HG02870 (cell line): ENCODE measurements at regions not wholly inside any gene's neighbourhood (a gene's known extent, or its start where the extent isn't known, plus 50 kb on each side); places are given as distances from the start of the nearest gene placed in this dataset.
"Not testable (repeated sequence)": the region's sequence is repeated elsewhere in the genome, so short reads cannot be mapped to it uniquely, and the experiment has no call there.

ENCODE experiments used
- ATAC-seq: cut with Tn5 transposase; IDR thresholded peaks from one replicate; pipeline ENCODE4 v1.9.1; 2021; ENCODE audit warnings: mild to moderate bottlenecking, moderate library complexity; ENCODE audit not compliant: unreplicated experiment

DNA sequence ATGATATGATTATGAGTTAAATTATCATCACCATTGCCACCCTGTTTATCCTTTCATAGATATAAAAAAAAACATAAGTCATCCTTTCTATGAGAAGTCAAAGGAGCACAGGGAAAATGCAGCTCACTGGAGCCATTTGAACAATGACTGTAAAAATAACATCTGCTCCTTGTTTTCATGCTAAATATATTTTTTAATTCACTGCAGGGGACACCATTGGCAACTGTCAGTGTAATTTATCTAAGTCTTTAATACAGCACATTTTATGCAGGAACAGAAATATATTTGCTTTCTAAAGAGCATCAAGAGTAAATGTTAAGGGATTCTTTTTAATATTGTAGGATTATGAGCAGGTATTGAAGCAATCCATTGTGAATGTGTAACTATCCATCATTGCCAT is 371.3 kb downstream of the ZBBX start:
- no peak for ATAC-seq

DNA sequence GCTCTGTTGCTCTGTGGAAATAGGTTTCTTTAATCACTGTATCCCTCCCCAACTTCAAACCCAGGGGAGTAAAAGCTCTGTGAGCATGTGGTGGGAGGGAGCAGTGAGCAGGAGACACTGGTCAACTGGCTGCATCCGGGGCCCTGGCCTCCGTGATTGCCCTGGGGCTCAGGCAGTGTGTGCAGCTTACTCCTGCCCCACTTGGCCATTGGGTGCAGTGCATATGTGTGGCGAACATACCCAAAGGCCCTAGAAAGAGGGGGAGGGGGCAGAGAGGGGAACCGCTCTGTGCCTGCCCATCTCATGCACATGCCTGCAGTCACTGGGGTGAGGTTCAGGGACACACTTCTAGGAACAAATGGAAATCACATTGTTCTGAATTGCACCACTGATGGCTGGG is 378.7 kb downstream of the ZBBX start:
- ATAC-seq = no peak

DNA sequence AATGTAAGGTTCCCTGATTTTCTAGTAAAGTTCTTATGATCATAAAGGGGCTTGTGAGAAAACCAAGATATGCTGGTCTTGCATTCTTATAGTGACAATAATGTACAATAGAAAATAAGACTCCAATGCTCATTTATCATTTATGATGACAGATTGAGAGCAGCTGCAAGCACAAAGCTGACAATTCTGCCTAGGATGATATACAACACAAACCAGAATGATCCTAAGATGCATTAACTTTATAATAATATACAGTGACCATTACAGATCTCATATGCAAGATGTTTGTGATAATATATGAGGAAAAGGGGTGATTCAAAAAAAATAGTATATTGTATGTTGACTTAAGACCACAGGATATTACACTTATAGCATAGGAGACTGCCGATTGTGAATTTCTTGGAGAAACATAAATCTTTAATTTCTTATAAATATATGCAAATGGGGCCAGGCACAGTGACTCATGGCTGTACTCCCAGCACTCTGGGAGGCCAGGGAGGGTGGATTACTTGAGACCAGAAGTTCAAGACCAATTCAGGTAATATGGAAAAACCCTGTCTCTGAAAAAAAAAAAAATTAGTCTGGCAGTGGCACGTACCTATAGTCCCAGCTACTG is 387.0 kb downstream of the ZBBX start:
- no peak for ATAC-seq

DNA sequence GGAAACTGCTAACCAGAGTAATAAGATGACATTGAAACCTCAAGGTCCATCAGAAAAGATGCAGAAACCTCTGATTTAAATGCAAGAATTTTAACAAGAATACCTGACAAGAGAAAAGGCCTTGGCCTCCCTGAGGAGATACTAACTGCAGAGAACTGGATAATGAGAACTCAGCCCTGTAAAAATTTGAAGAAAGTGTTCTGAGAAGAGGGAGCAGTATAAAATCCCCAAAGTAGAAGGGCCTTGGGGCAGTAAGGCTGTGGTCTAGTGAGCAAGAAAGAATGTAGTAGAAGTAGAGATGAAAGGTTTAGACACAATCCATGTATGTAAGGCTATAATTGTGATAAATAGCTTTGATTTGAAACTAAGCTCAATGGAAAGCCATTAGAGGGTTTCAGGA is 394.1 kb downstream of the ZBBX start:
- no peak for ATAC-seq

DNA sequence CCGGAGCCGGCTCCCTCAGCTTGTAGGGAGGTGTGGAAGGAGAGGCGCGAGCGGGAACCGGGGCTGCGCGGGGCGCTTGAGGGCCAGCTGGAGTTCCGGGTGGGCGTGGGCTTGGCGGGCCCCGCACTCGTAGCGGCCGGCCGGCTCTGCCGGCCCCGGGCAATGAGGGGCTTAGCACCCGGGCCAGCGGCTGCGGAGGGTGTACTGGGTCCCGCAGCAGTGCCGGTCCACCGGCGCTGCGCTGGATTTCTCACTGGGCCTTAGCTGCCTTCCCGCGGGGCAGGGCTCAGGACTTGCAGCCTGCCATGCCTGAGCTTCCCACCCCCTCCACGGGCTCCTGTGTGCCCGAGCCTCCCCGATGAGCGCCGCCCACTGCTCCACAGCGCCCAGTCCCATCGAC is 404.3 kb downstream of the ZBBX start:
- not testable (repeated sequence) for ATAC-seq

DNA sequence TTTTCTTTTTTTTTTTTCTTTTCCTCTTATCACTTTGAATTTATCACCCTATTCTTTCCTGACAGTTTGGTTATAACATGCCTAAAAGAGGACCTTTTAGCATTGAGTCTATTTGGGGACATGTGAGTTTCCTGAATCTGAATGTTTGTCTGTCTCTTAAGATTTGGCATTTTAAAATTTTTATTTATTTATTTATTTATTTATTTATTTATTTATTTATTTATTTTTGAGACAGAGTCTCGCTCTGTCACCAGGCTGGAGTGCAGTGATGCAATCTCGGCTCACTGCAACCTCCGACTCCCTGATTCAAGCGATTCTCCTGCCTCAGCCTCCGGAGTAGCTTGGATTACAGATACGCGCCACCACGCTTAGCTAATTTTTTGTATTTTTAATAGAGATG is 412.4 kb downstream of the ZBBX start:
- not testable (repeated sequence) for ATAC-seq

DNA sequence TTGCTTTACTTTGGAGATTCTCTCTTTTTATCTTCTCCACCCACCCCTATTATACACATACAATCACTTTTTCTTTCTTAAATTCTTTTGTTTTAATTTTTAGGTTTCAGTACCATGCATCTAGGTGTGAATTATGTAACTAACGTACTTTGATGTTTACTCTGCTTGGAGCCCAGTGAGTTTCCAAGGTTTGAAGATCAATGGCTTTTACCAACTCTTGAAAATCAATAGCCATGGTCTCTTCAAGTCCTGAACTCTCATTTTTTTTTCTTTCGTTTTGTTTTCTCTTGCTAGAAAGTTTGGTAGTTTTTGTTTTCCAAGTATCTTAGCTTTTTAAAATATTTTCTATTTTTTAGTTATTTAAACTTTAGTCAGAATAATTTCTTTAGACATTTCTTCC is 417.2 kb downstream of the ZBBX start:
- ATAC-seq = no peak

DNA sequence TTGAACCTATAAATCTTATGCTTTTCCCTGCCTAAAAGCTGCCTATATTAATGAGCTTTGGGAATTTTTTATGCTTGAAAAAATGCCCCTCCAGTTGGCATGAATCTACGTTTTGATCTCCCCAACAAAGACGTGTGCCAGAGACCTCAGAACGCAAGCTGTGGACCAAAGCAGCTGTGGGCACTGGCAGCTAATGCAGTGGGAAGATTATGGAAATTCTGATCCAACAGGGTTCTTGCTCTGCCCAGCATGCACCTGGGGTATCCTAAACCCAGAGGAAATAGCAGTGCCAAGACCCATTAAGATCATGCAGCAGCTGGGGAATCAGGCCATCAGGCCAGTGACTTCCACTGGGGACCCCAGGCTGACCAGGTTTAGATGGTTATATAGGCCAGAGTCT is 423.0 kb downstream of the ZBBX start:
- ATAC-seq = no peak

DNA sequence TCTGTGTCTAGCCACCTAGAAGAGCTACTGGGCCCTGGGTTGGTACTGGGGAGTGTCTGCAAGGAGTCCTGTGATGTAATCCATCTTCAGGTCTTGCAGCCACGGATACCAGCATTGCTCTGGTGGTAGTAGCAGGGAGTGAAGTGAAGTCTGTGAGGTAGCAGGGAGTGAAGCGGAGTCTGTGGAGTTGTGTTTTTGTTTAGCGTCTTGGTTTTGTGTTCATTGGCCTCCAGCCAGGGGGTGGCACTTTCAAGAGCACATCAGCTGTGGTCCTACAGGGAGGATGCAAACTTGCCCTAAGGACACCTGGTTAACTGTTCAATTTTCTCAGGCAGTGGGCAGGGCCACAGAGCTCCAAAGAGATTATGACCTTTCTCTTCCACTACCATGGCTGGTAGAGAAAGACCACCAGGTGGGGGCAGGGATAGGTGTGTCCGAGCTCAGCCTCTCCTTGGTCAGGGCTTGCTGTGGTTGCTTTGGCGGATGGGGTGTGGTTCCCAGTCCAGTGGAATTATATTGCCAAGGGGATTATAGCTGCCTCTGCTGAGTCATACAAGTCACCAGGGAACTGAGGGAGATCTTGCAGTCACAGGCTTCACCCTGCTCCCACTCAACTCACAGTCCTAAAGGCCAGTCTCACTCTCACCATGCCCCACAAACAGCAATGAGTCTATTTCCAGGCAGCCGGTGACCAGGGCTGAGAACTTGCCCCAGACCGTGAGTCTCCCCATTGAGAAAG is 424.7 kb downstream of the ZBBX start:
- no peak for ATAC-seq

DNA sequence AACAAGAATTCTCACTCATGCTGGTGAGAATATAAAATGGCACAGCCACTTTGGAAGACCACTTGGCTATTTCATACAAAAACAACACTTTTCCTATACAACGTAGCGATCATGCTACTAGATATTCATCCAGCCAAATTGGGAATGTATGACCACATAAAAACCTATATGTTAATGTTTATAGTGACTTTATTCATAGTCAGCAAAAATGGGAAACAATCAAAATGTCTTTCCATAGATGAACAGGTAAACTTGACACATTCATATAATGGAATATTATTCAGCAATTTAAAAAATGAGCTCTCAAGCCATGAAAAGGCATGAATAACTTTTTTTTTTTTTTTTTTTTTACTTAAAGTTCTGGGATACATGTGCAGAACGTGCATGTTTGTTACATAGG is 445.2 kb downstream of the ZBBX start:
- ATAC-seq = no peak

DNA sequence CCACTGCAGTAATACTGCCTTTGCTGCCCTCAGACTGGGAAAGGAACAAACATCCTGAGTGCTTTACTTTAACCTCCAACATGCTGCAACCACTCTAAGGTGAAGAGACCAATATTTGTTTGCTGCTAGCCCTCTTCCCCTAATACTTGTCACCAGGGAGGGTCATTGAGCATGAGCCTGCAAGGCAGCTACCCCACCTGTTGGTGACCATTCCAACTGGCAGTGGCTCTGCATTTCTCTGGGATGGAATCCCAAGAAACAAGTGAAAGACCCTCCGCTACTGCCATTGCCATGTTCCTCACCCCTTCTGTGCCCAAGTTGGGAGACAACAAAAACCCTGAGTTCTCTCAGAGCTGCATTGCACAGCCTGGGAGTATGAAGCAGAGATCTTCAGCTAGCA is 462.7 kb downstream of the ZBBX start:
- no peak for ATAC-seq

DNA sequence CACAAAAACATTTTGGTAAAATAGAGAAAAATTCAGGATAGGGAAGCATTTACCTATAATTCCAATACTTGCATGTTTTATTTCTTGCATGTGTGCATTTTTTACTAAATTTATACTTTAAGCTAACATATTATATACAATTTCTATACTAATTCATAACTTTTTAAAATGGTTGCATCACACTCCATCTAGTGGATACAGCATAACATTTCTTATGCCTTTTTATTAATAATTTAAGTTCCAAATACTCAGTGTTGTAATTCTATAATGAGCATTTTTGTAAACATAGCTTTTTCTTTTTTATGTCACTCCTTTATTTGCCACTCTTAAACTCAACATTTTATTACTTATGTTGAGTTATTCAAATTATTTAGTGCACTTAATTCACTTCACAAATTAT is 477.7 kb downstream of the ZBBX start:
- ATAC-seq = no peak

DNA sequence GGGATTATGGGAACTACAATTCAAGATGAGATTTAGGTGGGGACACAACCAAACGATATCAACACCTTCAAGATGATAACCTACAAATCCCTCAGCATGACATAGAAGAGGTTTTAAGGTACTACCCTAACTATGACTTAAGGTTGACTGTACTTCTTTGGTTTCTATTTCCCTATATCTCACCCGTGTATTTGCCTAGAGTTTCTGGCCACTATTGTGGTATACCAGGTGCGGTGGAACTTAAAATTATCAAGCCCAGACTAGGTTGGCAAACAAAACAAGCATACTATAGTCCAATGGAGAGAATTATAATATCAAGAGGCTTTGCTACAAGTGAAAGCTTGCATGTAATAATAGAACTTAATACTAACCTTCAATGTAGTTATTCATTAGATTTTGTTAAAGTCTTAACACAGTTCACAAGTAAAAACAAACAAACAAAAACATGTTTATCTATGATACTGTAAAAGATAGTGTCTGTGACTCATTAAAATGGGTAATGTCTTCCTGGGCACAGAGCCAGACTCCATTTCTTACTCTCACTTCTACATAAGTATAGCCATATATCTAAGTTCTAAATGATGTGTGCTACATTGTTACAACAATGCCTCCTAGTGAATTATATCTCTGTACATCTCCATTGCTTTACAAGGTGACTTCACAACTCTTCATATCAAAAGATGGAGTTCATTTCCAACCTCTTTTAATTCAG is 479.1 kb downstream of the ZBBX start:
- ATAC-seq = no peak

DNA sequence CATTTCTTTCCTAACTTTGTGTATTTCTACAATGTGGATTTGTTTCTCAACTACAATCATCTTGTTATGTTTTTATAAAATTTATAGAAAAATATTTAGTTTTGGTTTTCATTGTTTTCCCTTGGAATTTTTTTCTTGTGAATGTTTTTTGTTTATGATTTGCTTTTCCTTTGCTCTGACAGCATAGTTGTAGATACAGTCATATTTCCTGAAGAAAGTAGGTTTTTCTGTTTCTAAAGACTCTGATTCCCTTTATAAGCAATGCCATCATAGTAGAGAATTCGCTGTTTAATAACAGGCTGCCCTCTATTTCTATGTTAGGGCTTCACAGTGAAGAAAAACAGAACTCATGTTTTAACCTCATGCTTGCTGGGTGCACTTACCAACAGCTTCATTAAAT is 482.3 kb downstream of the ZBBX start:
- no peak for ATAC-seq

DNA sequence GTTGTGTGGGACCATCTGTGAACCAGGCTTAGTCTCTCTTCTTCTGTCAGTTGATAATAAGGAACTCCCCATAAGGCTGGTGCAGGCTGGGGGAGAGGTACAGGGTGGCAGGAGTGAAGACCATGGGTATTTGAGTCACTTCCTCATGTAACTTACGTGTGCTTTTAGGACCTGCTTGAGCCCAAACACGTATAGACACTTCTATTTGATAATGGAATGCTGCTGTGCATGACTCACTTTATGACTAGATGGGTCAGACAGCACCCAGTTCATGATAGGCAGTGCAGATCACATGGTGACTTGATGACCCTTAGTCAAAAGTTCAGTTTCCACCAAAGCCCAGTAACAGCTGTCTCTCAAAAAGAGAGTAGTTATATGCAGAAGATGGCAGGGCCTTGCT is 490.9 kb downstream of the ZBBX start:
- ATAC-seq = no peak

DNA sequence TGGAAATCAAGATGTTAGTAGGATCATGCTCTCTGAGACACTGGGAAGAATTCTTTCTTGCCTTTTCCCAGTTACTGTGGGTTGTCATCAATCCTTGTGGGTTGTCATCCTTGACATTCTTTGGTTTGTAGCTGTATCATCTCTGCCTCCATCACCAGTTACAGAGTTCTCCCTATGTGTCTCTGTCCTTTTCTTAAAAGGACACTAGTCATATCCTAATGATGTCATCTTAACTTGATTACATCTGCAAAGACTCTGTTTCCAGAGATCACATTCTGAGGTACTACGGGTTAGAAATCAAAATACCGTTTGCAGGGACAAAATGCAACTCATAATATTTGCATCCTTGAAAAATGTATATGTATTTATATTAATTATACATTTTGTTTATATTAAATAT is 500.4 kb downstream of the ZBBX start:
- ATAC-seq = no peak

DNA sequence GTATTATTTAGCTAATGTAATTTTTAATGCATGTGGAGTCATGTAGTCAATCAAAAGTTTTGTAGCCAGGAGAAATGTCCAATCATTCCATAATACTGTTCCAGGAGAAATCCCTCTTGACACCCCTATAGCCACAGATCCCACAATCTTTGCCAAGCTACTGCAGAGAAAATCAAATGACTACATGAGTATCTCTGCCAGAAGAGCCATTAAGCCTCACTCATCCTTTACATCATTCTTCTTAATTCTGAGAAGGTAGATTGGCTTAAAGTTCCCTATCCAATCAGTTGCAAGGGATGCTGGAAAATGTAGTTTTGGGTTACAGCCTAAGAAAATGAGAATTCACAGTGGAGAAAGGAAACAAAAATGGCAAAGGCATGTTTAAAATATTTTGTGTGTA is 502.1 kb downstream of the ZBBX start:
- no peak for ATAC-seq

DNA sequence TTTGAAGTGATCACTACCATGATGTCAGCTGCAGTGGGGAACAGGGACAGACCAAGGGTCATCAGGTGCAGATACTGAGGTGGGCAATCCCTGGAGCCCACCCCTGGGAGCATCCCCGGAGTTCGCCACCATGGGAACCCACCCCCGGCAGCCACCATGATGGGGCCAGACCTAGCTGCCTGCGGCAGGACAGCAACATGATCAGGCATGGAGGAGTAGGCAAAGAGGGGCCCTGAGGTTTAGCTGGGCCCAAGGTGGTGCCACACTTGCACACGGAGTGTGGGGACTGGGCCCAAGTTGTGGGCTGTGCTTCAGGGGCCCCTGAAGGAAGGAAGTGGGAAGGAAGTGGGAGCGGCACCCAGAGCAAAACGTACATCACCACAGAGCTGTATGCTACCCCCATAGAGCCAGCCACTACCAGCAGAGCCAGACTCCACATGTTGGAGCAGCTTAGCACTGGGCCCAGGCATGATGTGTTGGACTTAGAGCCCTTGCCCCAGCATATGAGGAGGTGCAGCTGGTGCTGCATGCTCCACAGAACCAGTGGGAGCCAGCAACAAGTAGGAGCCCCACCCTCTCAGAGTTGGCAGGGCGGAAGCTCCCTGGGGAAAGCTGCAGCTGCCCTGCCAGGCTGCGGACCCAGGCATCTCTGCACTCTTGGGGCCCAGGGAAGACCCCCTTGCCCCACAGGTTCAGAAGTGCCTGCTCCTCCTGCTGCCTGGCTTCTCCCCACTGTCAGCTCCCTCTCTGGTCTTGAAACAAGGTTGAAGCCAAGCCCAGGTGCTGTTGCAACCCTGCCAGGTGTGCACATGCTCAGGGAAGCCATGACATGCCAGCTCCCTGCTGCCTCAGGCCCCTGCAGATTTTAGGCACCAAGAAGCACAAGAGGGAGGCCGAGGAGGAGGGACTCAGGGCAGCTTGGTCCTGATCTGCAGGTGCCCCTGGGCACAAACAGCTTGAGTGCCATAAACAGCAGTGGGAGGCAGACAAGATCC is 515.3 kb downstream of the ZBBX start:
- no peak for ATAC-seq

DNA sequence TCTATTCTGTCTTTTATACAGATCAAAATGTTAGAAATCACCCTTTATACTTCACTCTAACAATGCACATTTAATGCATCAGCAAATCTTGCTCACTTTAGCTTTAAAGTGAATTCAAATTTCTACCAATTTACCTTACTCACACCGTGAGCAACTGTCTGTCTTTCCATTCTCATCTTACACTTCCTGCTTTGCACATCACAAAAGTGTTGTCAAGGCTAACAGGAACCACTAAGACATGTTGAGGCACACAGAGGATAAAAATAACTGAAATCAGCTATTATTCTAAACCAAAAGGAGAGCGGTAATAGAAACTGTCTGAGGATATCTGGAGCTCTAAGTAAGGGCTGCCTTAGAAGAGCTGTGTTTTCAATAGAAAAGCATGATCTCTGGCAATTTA is 519.9 kb downstream of the ZBBX start:
- ATAC-seq = no peak

DNA sequence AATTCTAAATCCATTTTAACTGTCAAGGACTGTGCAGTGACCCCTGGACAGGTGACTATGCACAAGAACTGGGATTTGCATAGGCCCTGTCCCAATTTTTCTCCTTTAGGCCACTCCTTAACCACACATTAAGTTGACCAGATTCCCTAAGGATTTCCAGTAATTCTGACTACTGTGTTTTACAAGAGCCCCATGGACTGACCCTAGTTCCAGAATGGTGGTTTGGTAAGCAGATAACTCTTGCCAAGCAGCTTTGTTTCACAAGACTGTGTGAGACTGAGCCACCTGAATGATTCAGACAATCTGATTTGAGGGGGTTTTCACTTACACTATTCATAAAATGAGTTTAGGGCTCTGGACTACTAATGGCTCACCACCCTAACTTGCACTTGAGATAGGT is 535.8 kb downstream of the ZBBX start:
- ATAC-seq = no peak

DNA sequence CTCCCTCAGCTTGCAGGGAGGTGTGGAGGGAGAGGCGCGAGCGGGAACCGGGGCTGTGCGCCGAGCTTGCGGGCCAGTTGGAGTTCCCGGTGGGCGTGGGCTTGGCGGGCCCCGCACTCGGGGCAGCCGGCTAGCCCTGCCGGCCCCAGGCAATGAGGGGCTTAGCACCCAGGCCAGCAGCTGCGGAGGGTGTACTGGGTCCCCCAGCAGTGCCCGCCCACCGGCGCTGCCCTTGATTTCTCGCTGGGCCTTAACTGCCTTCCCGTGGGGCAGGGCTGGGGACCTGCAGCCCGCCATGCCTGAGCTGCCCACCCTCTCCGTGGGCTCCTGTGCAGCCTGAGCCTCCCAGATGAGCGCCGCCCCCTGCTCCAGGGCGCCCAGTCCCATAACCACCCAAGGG is 537.3 kb downstream of the ZBBX start:
- ATAC-seq = not testable (repeated sequence)
